Breast epithelium (tissue), 3 donors: ENCODE measurements at regions not wholly inside any gene's neighbourhood (a gene's known extent, or its start where the extent isn't known, plus 50 kb on each side); places are given as distances from the start of the nearest gene placed in this dataset.

Experiments
- CTCF ChIP-seq, 3 donors: fragments of 450-650 bp; IDR thresholded peaks; one replicate each; pipeline ENCODE4 v1.5.1; 2016 to 2017; ENCODE audit warnings: antibody characterized with exemption in 3 of 3, mild to moderate bottlenecking in 3 of 3, moderate library complexity in 3 of 3
- POLR2A ChIP-seq: fragments of 450-650 bp; IDR thresholded peaks from one replicate; pipeline ENCODE4 v1.6.1; 2016; ENCODE audit warnings: antibody characterized with exemption, mild to moderate bottlenecking, moderate library complexity
- POLR2AphosphoS5 ChIP-seq, 3 donors: sonication (generic); formaldehyde crosslinking; IDR thresholded peaks; one replicate each; pipeline ENCODE4 v1.6.1; 2017; ENCODE audit warnings: antibody characterized with exemption in 3 of 3

- TF ChIP-seq CTCF (IDR thresholded peaks at IDR 0.05), result no peak
- no peak for TF ChIP-seq POLR2A
- TF ChIP-seq POLR2AphosphoS5 (IDR thresholded peaks at IDR 0.05), result no peak
Measured at GRCh38 chr15:22240986-22241385, 160.7 kb downstream of the OR4M2 start.
